NCI-H2196 treated with DMSO at 0.1 percent for 48 hours (cell line): ENCODE measurements at regions not wholly inside any gene's neighbourhood (a gene's known extent, or its start where the extent isn't known, plus 50 kb on each side); places are given as distances from the start of the nearest gene placed in this dataset.
"Not testable (repeated sequence)": the region's sequence is repeated elsewhere in the genome, so short reads cannot be mapped to it uniquely, and the experiment has no call there.

ENCODE experiments used
- DNase-seq: peaks from one replicate; lab custom pipeline; 2025; ENCODE audit not compliant: unreplicated experiment; lab: John Stamatoyannopoulos, UW

- no peak for DNase-seq
Observed at GRCh38 chr7:1298931-1299885, 66.5 kb downstream of the UNCX start.

GRCh38 chr7:1300206-1300605 is 67.5 kb downstream of the UNCX start:
- no peak for DNase-seq

GRCh38 chr7:1300636-1301035 is 68.0 kb downstream of the UNCX start:
- DNase-seq: no peak

GRCh38 chr7:1301054-1301881 is 68.6 kb downstream of the UNCX start:
- no peak for DNase-seq

- DNase-seq: no peak
Observed at GRCh38 chr7:1301882-1302251, 69.2 kb downstream of the UNCX start.

GRCh38 chr7:1302936-1303335 is 70.3 kb downstream of the UNCX start:
- DNase-seq: no peak

- DNase-seq: not testable (repeated sequence)
Observed at GRCh38 chr7:1304011-1304410, 71.3 kb downstream of the UNCX start.

GRCh38 chr7:1305873-1306272 is 73.2 kb downstream of the UNCX start:
- no peak for DNase-seq

GRCh38 chr7:1307828-1308227 is 75.2 kb downstream of the UNCX start:
- DNase-seq: no peak

GRCh38 chr7:1309290-1309689 is 76.6 kb downstream of the UNCX start:
- no peak for DNase-seq

- no peak for DNase-seq
Observed at GRCh38 chr7:1309996-1310395, 77.3 kb downstream of the UNCX start.

GRCh38 chr7:1310936-1311335 is 78.3 kb downstream of the UNCX start:
- DNase-seq: no peak

- DNase-seq: no peak
Observed at GRCh38 chr7:1311406-1312135, 78.9 kb downstream of the UNCX start.

GRCh38 chr7:1312136-1313070 is 79.7 kb downstream of the UNCX start:
- no peak for DNase-seq

GRCh38 chr7:1313613-1314012 is 80.9 kb downstream of the UNCX start:
- DNase-seq: no peak

GRCh38 chr7:1314021-1314907 is 81.6 kb downstream of the UNCX start:
- no peak for DNase-seq

GRCh38 chr7:1314908-1315450 is 82.3 kb downstream of the UNCX start:
- DNase-seq: no peak

GRCh38 chr7:1316086-1316485 is 83.4 kb downstream of the UNCX start:
- no peak for DNase-seq

GRCh38 chr7:1317646-1318045 is 85.0 kb downstream of the UNCX start:
- DNase-seq: no peak
